ENCODE measurements at regions not wholly inside any gene's neighbourhood (a gene's known extent, or its start where the extent isn't known, plus 50 kb on each side); places are given as distances from the start of the nearest gene placed in this dataset.
A peak's percentile ranks its signal among the peaks of the same experiment; 100 is the strongest.

DNA sequence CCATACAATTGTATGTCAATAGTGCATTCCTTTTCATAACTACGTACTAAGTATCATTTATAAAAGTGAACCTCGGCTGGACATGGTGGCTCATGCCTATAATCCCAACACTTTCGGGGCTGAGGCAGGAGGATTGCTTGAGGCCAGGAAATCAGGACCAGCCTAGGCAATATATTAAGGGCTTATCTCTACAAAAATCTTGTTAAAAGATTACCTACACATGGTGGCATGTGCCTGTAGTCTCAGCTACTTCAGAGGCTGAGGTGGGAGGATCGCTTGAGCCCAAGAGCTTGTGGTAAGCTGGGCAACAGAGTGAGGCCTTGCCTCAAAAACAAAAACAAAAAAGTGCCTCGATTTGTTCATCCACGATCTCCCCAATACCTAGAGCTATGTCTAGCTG lies 449.7 kb upstream of the SULF2 start:
- Histone ChIP-seq H3K18ac (ENCODE audit: low read depth in 1 of 2, low read length in 2 of 2) (no peak overlapping the region), H4K91ac (ENCODE audit: low read length) (no peak overlapping the region)

DNA sequence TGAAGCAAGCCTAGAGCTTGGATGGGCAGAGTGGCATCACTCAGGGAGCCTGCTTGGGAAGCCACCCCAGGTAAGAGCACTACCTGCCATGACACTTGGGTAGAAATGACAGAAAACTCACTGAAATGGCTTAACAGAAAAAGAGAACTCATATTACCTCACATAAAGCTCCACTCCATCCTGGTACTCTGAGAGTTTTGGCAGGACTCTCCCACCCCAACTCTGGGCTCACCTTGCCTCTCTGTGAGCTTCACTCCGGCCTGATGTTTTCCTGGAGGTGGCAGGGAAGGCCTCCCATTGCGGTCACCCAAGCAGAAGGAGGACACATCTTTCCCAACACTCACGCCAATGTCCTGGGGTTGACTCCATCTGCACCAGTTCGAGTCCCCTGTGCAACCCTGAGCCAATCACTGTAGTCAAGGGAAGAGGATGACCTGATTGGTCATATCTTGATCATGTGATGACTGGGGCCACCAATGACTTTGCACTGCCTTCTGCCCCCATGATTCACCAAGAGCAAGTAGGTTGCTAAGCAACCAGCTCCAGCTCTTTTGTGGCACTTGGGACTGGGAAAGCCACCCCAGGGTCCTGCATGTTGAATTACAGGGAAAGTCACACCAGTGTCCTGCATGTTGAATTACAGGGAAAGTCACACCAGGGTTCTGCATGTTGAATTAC lies 446.1 kb upstream of the SULF2 start:
- Histone ChIP-seq H4K8ac (ENCODE audit: low read length) (no peak overlapping the region), H3K4me2 (ENCODE audit: low read length, poor library complexity, severe bottlenecking) (no peak overlapping the region), H3K14ac (ENCODE audit: low read length in 2 of 2) (no peak overlapping the region), H3K79me1 (replicated peaks; ENCODE audit: low read length, poor library complexity, severe bottlenecking) (no peaks in the 10 kb centered on the region), H3K4ac (ENCODE audit: low read depth in 1 of 2, low read length in 2 of 2) (no peak overlapping the region), H3K36me3 (ENCODE audit: control insufficient read depth in 1 of 2, insufficient read depth in 2 of 2, low read depth in 1 of 2, low read length in 2 of 2) (no peaks in the 10 kb centered on the region), H2BK15ac (ENCODE audit: low read depth, poor library complexity, severe bottlenecking) (no peak overlapping the region), H2BK12ac (ENCODE audit: low read length in 2 of 2) (no peak overlapping the region), H4K91ac (ENCODE audit: low read length) (no peak overlapping the region), H3K9me3 (ENCODE audit: control insufficient read depth, low read length) (peaks cover 59% of the 10 kb centered on the region), H2BK5ac (ENCODE audit: low read depth, low read length, poor library complexity, severe bottlenecking) (no peak overlapping the region), H2AK5ac (ENCODE audit: low read length, severe bottlenecking) (no peak overlapping the region), H2AFZ (ENCODE audit: low read depth, low read length) (no peak overlapping the region), H3K27ac (ENCODE audit: low read length, poor library complexity, severe bottlenecking) (no peak overlapping the region), H3K18ac (ENCODE audit: low read depth in 1 of 2, low read length in 2 of 2) (no peak overlapping the region), H3K4me3 (ENCODE audit: insufficient read depth in 1 of 2, low read depth in 1 of 2, low read length in 2 of 2) (no peak overlapping the region), H3K27me3 (ENCODE audit: control insufficient read depth in 1 of 2, insufficient read depth in 1 of 2, low read length in 2 of 2) (peaks cover 0 to 18% of the 10 kb centered on the region in 2 experiments), H2BK120ac (ENCODE audit: low read depth, low read length) (no peak overlapping the region), H3K9ac (ENCODE audit: low read length) (no peak overlapping the region), H3K23ac (ENCODE audit: low read length in 2 of 2) (no peak overlapping the region), H3K4me1 (ENCODE audit: control insufficient read depth, insufficient read depth, low read depth, low read length) (no peaks in the 10 kb centered on the region)
- DNase-seq: no peak
- WGBS: 82% methylated on average over 4 of the region's 4 CpGs

More for the DNA sequence above, 449.7 kb upstream of the SULF2 start:
- Histone ChIP-seq H2BK120ac (ENCODE audit: low read depth, low read length) (no peak overlapping the region), H3K4me1 (ENCODE audit: control insufficient read depth, insufficient read depth, low read depth, low read length) (peaks cover 2% of the 10 kb centered on the region), H2BK5ac (ENCODE audit: low read depth, low read length, poor library complexity, severe bottlenecking) (no peak overlapping the region), H3K23ac (ENCODE audit: low read length in 2 of 2) (no peak overlapping the region), H3K14ac (ENCODE audit: low read length in 2 of 2) (no peak overlapping the region), H2AFZ (ENCODE audit: low read depth, low read length) (no peak overlapping the region), H3K4ac (ENCODE audit: low read depth in 1 of 2, low read length in 2 of 2) (no peak overlapping the region), H2BK15ac (ENCODE audit: low read depth, poor library complexity, severe bottlenecking) (no peak overlapping the region), H4K8ac (ENCODE audit: low read length) (no peak overlapping the region), H3K9me3 (ENCODE audit: control insufficient read depth, low read length) (peaks cover 50% of the 10 kb centered on the region), H3K9ac (ENCODE audit: low read length) (no peak overlapping the region), H3K27me3 (ENCODE audit: control insufficient read depth in 1 of 2, insufficient read depth in 1 of 2, low read length in 2 of 2) (peaks cover 7 to 17% of the 10 kb centered on the region in 2 experiments), H3K4me2 (ENCODE audit: low read length, poor library complexity, severe bottlenecking) (no peak overlapping the region), H2AK5ac (ENCODE audit: low read length, severe bottlenecking) (no peak overlapping the region), H3K79me1 (replicated peaks; ENCODE audit: low read length, poor library complexity, severe bottlenecking) (no peaks in the 10 kb centered on the region), H3K36me3 (ENCODE audit: control insufficient read depth in 1 of 2, insufficient read depth in 2 of 2, low read depth in 1 of 2, low read length in 2 of 2) (no peaks in the 10 kb centered on the region), H3K27ac (ENCODE audit: low read length, poor library complexity, severe bottlenecking) (no peak overlapping the region), H2BK12ac (ENCODE audit: low read length in 2 of 2) (no peak overlapping the region), H3K4me3 (ENCODE audit: insufficient read depth in 1 of 2, low read depth in 1 of 2, low read length in 2 of 2) (no peak overlapping the region)
- DNase-seq: no peak
- 96% methylated on average over 4 of the region's 6 CpGs for WGBS

DNA sequence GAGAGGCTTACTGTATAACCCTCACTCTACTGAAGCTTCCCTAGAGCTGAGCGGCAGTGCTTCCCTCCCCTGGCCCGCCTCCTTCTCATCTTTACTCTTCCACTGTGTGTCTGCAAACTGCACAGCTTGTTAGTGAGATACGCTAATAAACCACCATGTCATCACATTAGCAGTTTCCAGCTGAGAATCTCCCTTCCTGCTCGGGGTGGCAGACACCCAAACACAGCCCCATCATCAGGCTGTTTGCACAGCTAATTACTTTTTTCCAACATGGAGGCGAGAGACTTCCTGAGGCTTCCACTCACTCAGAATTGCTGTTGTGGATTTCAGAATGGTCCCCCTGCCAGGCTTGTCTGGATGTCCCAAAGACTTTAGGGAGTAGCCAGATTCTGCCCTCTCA lies 444.9 kb upstream of the SULF2 start:
- Histone ChIP-seq H4K8ac (ENCODE audit: low read length) (no peak overlapping the region), H2BK15ac (ENCODE audit: low read depth, poor library complexity, severe bottlenecking) (no peak overlapping the region), H2BK12ac (ENCODE audit: low read length in 2 of 2) (peak overlapping the region in 1 of 2 experiments; percentile 11), H3K23ac (ENCODE audit: low read length in 2 of 2) (no peak overlapping the region), H3K27me3 (ENCODE audit: control insufficient read depth in 1 of 2, insufficient read depth in 1 of 2, low read length in 2 of 2) (peaks cover 0 to 15% of the 10 kb centered on the region in 2 experiments), H3K14ac (ENCODE audit: low read length in 2 of 2) (no peak overlapping the region), H2AFZ (ENCODE audit: low read depth, low read length) (no peak overlapping the region), H2AK5ac (ENCODE audit: low read length, severe bottlenecking) (no peak overlapping the region), H2BK120ac (ENCODE audit: low read depth, low read length) (no peak overlapping the region), H3K9me3 (ENCODE audit: control insufficient read depth, low read length) (peaks cover 53% of the 10 kb centered on the region), H3K4me1 (ENCODE audit: control insufficient read depth, insufficient read depth, low read depth, low read length) (no peaks in the 10 kb centered on the region), H3K9ac (ENCODE audit: low read length) (no peak overlapping the region), H3K4ac (ENCODE audit: low read depth in 1 of 2, low read length in 2 of 2) (no peak overlapping the region), H3K18ac (ENCODE audit: low read depth in 1 of 2, low read length in 2 of 2) (no peak overlapping the region), H3K4me2 (ENCODE audit: low read length, poor library complexity, severe bottlenecking) (no peak overlapping the region), H3K36me3 (ENCODE audit: control insufficient read depth in 1 of 2, insufficient read depth in 2 of 2, low read depth in 1 of 2, low read length in 2 of 2) (no peaks in the 10 kb centered on the region), H2BK5ac (ENCODE audit: low read depth, low read length, poor library complexity, severe bottlenecking) (no peak overlapping the region), H3K79me1 (replicated peaks; ENCODE audit: low read length, poor library complexity, severe bottlenecking) (no peaks in the 10 kb centered on the region), H4K91ac (ENCODE audit: low read length) (no peak overlapping the region), H3K4me3 (ENCODE audit: insufficient read depth in 1 of 2, low read depth in 1 of 2, low read length in 2 of 2) (no peak overlapping the region), H3K27ac (ENCODE audit: low read length, poor library complexity, severe bottlenecking) (no peak overlapping the region)
- 67% methylated on average over 5 of the region's 5 CpGs for WGBS
- DNase-seq: no peak

DNA sequence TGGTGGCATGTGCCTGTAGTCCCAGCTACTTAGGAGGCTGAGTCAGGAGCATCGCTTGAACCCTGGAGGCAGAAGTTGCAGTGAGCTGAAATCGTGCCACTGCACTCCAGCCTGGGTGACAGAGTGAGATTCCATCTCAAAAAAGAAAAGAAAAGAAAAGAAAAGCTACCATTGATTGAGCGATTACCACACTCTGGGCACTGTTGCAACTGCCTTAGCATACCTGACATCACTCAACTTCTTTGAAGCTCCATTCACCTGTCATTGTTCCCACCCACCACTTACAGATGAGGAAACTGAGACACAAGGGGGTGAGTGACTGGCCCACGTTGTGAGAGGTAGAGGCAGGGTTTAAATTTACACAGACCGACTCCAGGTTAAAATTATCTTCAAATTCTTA lies 442.1 kb upstream of the SULF2 start:
- no peaks in the 10 kb centered on the region for H3K4me1 ChIP-seq (ENCODE audit: control insufficient read depth, insufficient read depth, low read depth, low read length)
- H3K4me2 ChIP-seq (ENCODE audit: low read length, poor library complexity, severe bottlenecking): no peak overlapping the region
- H3K79me1 ChIP-seq (replicated peaks; ENCODE audit: low read length, poor library complexity, severe bottlenecking): no peaks in the 10 kb centered on the region
- DNase-seq: no peak
- no peak overlapping the region for H2AFZ ChIP-seq (ENCODE audit: low read depth, low read length)
- peaks cover 34% of the 10 kb centered on the region for H3K9me3 ChIP-seq (ENCODE audit: control insufficient read depth, low read length)
- no peak overlapping the region for H3K14ac ChIP-seq (ENCODE audit: low read length in 2 of 2)
- H3K4ac ChIP-seq (ENCODE audit: low read depth in 1 of 2, low read length in 2 of 2): no peak overlapping the region
- no peak overlapping the region for H2AK5ac ChIP-seq (ENCODE audit: low read length, severe bottlenecking)
- no peak overlapping the region for H2BK15ac ChIP-seq (ENCODE audit: low read depth, poor library complexity, severe bottlenecking)
- H4K91ac ChIP-seq (ENCODE audit: low read length): no peak overlapping the region
- no peak overlapping the region for H3K23ac ChIP-seq (ENCODE audit: low read length in 2 of 2)
- no peak overlapping the region for H2BK12ac ChIP-seq (ENCODE audit: low read length in 2 of 2)
- no peaks in the 10 kb centered on the region for H3K36me3 ChIP-seq (ENCODE audit: control insufficient read depth in 1 of 2, insufficient read depth in 2 of 2, low read depth in 1 of 2, low read length in 2 of 2)
- no peak overlapping the region for H3K18ac ChIP-seq (ENCODE audit: low read depth in 1 of 2, low read length in 2 of 2)
- WGBS: 74% methylated on average over 4 of the region's 5 CpGs
- H4K8ac ChIP-seq (ENCODE audit: low read length): no peak overlapping the region
- no peak overlapping the region for H2BK5ac ChIP-seq (ENCODE audit: low read depth, low read length, poor library complexity, severe bottlenecking)
- H3K4me3 ChIP-seq (ENCODE audit: insufficient read depth in 1 of 2, low read depth in 1 of 2, low read length in 2 of 2): no peak overlapping the region
- no peak overlapping the region for H3K9ac ChIP-seq (ENCODE audit: low read length)
- no peak overlapping the region for H3K27ac ChIP-seq (ENCODE audit: low read length, poor library complexity, severe bottlenecking)
- peaks cover 0 to 35% of the 10 kb centered on the region in 2 experiments for H3K27me3 ChIP-seq (ENCODE audit: control insufficient read depth in 1 of 2, insufficient read depth in 1 of 2, low read length in 2 of 2)
- H2BK120ac ChIP-seq (ENCODE audit: low read depth, low read length): no peak overlapping the region
